Mammary epithelial cell (primary cell): ENCODE measurements at regions not wholly inside any gene's neighbourhood (a gene's known extent, or its start where the extent isn't known, plus 50 kb on each side); places are given as distances from the start of the nearest gene placed in this dataset.

ENCODE experiments used
- CTCF ChIP-seq, 2 donors: IDR thresholded peaks in 1 of 2; conservative IDR thresholded peaks in 1 of 2; 2 replicates each; pipeline ENCODE4 v1.5.1; 2011 to 2012; ENCODE audit warnings: inconsistent platforms in 2 of 2, low read length in 2 of 2, mild to moderate bottlenecking in 2 of 2, control low read depth in 1 of 2, low read depth in 1 of 2; ENCODE audit not compliant: insufficient read depth in 1 of 2; ENCODE audit errors: extremely low read depth in 1 of 2
- EZH2 ChIP-seq: IDR thresholded peaks from 2 replicates; pipeline ENCODE4 v1.6.1; 2012; ENCODE audit warnings: low read length, inconsistent platforms, borderline replicate concordance

- no peak for TF ChIP-seq CTCF (conservative IDR thresholded peaks at IDR 0.05 in 1 of 2, IDR thresholded peaks at IDR 0.05 in 1 of 2; ENCODE audit: extremely low read depth in 1 of 2, insufficient read depth in 1 of 2, low read depth in 1 of 2, low read length in 2 of 2)
- TF ChIP-seq EZH2, result no peak
Measured at GRCh38 chr4:174406383-174406782, 115.9 kb downstream of the HPGD start.
